Activated T-cell treated with anti-CD3 and anti-CD28 coated beads, Interleukin-2, amount 50 U/mL, for 4 hours (primary cell): ENCODE measurements at regions not wholly inside any gene's neighbourhood (a gene's known extent, or its start where the extent isn't known, plus 50 kb on each side); places are given as distances from the start of the nearest gene placed in this dataset.

ENCODE experiments used
- ATAC-seq, 2 donors: fragments of 200-7000 bp; cut with Tn5 transposase; one replicate each; pipeline ENCODE4 v1.10.0; 2021
- DNase-seq: peaks from one replicate; pipeline ENCODE4 v3.0.0-alpha.2; 2020
- H3K27me3 Mint-ChIP-seq: one replicate; pipeline ENCODE4 v1.8.0; 2021; ENCODE audit warnings: low read depth, mixed read lengths
- H3K36me3 Mint-ChIP-seq: one replicate; pipeline ENCODE4 v1.8.0; 2022; ENCODE audit warnings: mixed read lengths; ENCODE audit not compliant: insufficient read depth
- H3K4me1 Mint-ChIP-seq: one replicate; pipeline ENCODE4 v1.8.0; 2021; ENCODE audit warnings: low read depth, mixed read lengths
- H3K4me3 Mint-ChIP-seq: one replicate; pipeline ENCODE4 v1.8.0; 2021; ENCODE audit warnings: mild to moderate bottlenecking, moderate library complexity, mixed read lengths
- H3K9me3 Mint-ChIP-seq: one replicate; pipeline ENCODE4 v1.8.0; 2021; ENCODE audit warnings: mixed read lengths

- DNase-seq = no peak
- H3K9me3 Mint-ChIP-seq = no peaks in the 10 kb centered on the region
- peaks cover 3% of the 10 kb centered on the region for H3K27me3 Mint-ChIP-seq
- H3K4me1 Mint-ChIP-seq = no peaks in the 10 kb centered on the region
- H3K36me3 Mint-ChIP-seq = no peaks in the 10 kb centered on the region
- H3K4me3 Mint-ChIP-seq = no peak overlapping the region
- no peak for ATAC-seq
Measured at GRCh38 chr2:16154501-16155280, 214.3 kb downstream of the MYCN start.

- no peaks in the 10 kb centered on the region for H3K36me3 Mint-ChIP-seq
- no peaks in the 10 kb centered on the region for H3K9me3 Mint-ChIP-seq
- DNase-seq = no peak
- ATAC-seq = no peak
- H3K27me3 Mint-ChIP-seq = peaks cover 3% of the 10 kb centered on the region
- H3K4me1 Mint-ChIP-seq = no peaks in the 10 kb centered on the region
- H3K4me3 Mint-ChIP-seq = no peak overlapping the region
Measured at GRCh38 chr2:16154061-16154460, 213.7 kb downstream of the MYCN start.

- Mint-ChIP-seq H3K4me1 (no peaks in the 10 kb centered on the region), H3K4me3 (no peak overlapping the region), H3K9me3 (no peaks in the 10 kb centered on the region), H3K27me3 (peaks cover 3% of the 10 kb centered on the region), H3K36me3 (no peaks in the 10 kb centered on the region)
- DNase-seq = no peak
- ATAC-seq = no peak
Measured at GRCh38 chr2:16153754-16154035, 213.3 kb downstream of the MYCN start.

- Mint-ChIP-seq H3K4me3 (no peak overlapping the region), H3K36me3 (no peaks in the 10 kb centered on the region), H3K27me3 (peaks cover 3% of the 10 kb centered on the region), H3K4me1 (no peaks in the 10 kb centered on the region), H3K9me3 (no peaks in the 10 kb centered on the region)
- DNase-seq (no peak), ATAC-seq (no peak)
Measured at GRCh38 chr2:16152928-16153753, 212.8 kb downstream of the MYCN start.

- Mint-ChIP-seq H3K4me3 (no peak overlapping the region), H3K36me3 (no peaks in the 10 kb centered on the region), H3K4me1 (no peaks in the 10 kb centered on the region)
Measured at GRCh38 chr2:16152071-16152927, 211.9 kb downstream of the MYCN start.

GRCh38 chr2:16151651-16152050, 211.3 kb downstream of the MYCN start:
- Mint-ChIP-seq H3K9me3 (no peaks in the 10 kb centered on the region), H3K36me3 (no peaks in the 10 kb centered on the region), H3K4me1 (no peaks in the 10 kb centered on the region), H3K4me3 (no peak overlapping the region), H3K27me3 (peaks cover 3% of the 10 kb centered on the region)
- no peak for ATAC-seq
- DNase-seq = no peak

More at GRCh38 chr2:16152071-16152927, 211.9 kb downstream of the MYCN start:
- DNase-seq (no peak), ATAC-seq (no peak)
- Mint-ChIP-seq H3K27me3 (peaks cover 3% of the 10 kb centered on the region), H3K9me3 (no peaks in the 10 kb centered on the region)

GRCh38 chr2:16151281-16151570, 210.9 kb downstream of the MYCN start:
- Mint-ChIP-seq H3K27me3 (peaks cover 3% of the 10 kb centered on the region), H3K4me1 (no peaks in the 10 kb centered on the region), H3K9me3 (no peaks in the 10 kb centered on the region), H3K36me3 (no peaks in the 10 kb centered on the region), H3K4me3 (no peak overlapping the region)
- DNase-seq (no peak), ATAC-seq (no peak)

GRCh38 chr2:16150456-16151280, 210.3 kb downstream of the MYCN start:
- Mint-ChIP-seq H3K36me3 (no peaks in the 10 kb centered on the region), H3K27me3 (peaks cover 3% of the 10 kb centered on the region), H3K4me1 (no peaks in the 10 kb centered on the region), H3K9me3 (no peaks in the 10 kb centered on the region), H3K4me3 (no peak overlapping the region)
- no peak for ATAC-seq
- no peak for DNase-seq

GRCh38 chr2:16149349-16150243, 209.2 kb downstream of the MYCN start:
- H3K9me3 Mint-ChIP-seq = no peaks in the 10 kb centered on the region
- no peaks in the 10 kb centered on the region for H3K36me3 Mint-ChIP-seq
- H3K4me1 Mint-ChIP-seq = no peaks in the 10 kb centered on the region
- H3K4me3 Mint-ChIP-seq = no peak overlapping the region
- no peak for DNase-seq
- no peaks in the 10 kb centered on the region for H3K27me3 Mint-ChIP-seq
- ATAC-seq = no peak

GRCh38 chr2:16148632-16149348, 208.4 kb downstream of the MYCN start:
- no peaks in the 10 kb centered on the region for H3K9me3 Mint-ChIP-seq
- DNase-seq = no peak
- H3K27me3 Mint-ChIP-seq = no peaks in the 10 kb centered on the region
- ATAC-seq = peak in 1 of 2 donors; percentile 14
- no peak overlapping the region for H3K4me3 Mint-ChIP-seq
- no peaks in the 10 kb centered on the region for H3K4me1 Mint-ChIP-seq
- H3K36me3 Mint-ChIP-seq = no peaks in the 10 kb centered on the region

GRCh38 chr2:16142383-16143361, 202.3 kb downstream of the MYCN start:
- no peaks in the 10 kb centered on the region for H3K36me3 Mint-ChIP-seq
- DNase-seq = no peak
- no peaks in the 10 kb centered on the region for H3K4me1 Mint-ChIP-seq
- no peaks in the 10 kb centered on the region for H3K9me3 Mint-ChIP-seq
- ATAC-seq = peak; percentile 14 to 53
- H3K27me3 Mint-ChIP-seq = no peaks in the 10 kb centered on the region
- H3K4me3 Mint-ChIP-seq = no peak overlapping the region

GRCh38 chr2:16141641-16141921, 201.2 kb downstream of the MYCN start:
- Mint-ChIP-seq H3K4me1 (no peaks in the 10 kb centered on the region), H3K36me3 (no peaks in the 10 kb centered on the region), H3K4me3 (no peak overlapping the region), H3K9me3 (no peaks in the 10 kb centered on the region), H3K27me3 (peaks cover 2% of the 10 kb centered on the region)
- no peak for ATAC-seq
- no peak for DNase-seq
